ENCODE measurements at regions not wholly inside any gene's neighbourhood (a gene's known extent, or its start where the extent isn't known, plus 50 kb on each side); places are given as distances from the start of the nearest gene placed in this dataset.

DNA sequence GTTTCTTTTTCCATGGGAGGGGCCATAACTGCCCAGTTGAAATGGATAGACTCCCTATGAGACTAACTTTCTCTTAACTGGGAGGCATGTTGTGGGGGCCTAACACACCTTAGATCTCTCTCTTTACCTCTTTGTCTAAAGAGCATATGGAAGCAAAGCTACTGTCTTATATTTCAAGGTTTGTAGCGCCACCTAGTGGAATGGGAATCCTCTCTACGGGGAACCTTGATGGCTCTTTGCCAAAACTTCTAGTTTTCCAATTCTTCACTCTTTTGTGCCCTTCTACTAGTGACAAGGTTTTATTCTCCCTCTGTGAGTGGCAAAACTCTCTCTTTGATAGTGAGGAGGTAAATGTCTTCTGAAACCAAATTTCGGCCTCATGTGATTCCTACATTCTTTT, 1030.4 kb upstream of the CADM2 start:
- Histone ChIP-seq H3K4me3 (ENCODE audit: low read depth, low read length) (no peak overlapping the region), H3K27me3 (ENCODE audit: control insufficient read depth, insufficient read depth, low read length) (no peaks in the 10 kb centered on the region), H3K36me3 (ENCODE audit: control insufficient read depth, insufficient read depth, low read length) (no peaks in the 10 kb centered on the region)
- TF ChIP-seq, protein P1, sequence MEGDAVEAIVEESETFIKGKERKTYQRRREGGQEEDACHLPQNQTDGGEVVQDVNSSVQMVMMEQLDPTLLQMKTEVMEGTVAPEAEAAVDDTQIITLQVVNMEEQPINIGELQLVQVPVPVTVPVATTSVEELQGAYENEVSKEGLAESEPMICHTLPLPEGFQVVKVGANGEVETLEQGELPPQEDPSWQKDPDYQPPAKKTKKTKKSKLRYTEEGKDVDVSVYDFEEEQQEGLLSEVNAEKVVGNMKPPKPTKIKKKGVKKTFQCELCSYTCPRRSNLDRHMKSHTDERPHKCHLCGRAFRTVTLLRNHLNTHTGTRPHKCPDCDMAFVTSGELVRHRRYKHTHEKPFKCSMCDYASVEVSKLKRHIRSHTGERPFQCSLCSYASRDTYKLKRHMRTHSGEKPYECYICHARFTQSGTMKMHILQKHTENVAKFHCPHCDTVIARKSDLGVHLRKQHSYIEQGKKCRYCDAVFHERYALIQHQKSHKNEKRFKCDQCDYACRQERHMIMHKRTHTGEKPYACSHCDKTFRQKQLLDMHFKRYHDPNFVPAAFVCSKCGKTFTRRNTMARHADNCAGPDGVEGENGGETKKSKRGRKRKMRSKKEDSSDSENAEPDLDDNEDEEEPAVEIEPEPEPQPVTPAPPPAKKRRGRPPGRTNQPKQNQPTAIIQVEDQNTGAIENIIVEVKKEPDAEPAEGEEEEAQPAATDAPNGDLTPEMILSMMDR (IDR thresholded peaks at IDR 0.05; ENCODE audit: insufficient read depth, low read length, poor library complexity, severe bottlenecking) = peak; percentile 21
- no peak for DNase-seq (ENCODE audit: low read depth)

DNA sequence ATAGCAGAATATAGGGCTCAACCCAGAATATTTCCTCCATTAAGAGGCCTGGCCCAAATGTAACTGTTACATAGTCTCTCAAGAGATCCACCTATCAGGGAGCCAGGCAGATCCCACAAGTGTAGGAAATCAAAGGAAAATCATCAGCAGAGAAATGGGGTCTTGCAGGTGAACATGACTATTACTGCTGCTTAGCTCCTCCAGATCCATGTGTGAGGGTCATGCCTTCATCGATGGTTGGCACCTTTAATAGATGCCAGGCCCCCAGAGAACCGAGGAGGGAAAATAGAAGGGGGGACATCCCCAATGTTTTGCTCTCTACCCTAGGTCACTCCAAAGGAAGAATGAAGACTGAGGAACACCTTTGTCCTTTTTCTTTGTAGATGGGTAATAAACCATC, 1029.9 kb upstream of the CADM2 start:
- no peak for DNase-seq (ENCODE audit: low read depth)
- H3K4me3 ChIP-seq (ENCODE audit: low read depth, low read length) = no peak overlapping the region
- TF ChIP-seq, protein P1 (IDR thresholded peaks at IDR 0.05; ENCODE audit: insufficient read depth, low read length, poor library complexity, severe bottlenecking) = no peak
- no peaks in the 10 kb centered on the region for H3K36me3 ChIP-seq (ENCODE audit: control insufficient read depth, insufficient read depth, low read length)
- no peaks in the 10 kb centered on the region for H3K27me3 ChIP-seq (ENCODE audit: control insufficient read depth, insufficient read depth, low read length)

DNA sequence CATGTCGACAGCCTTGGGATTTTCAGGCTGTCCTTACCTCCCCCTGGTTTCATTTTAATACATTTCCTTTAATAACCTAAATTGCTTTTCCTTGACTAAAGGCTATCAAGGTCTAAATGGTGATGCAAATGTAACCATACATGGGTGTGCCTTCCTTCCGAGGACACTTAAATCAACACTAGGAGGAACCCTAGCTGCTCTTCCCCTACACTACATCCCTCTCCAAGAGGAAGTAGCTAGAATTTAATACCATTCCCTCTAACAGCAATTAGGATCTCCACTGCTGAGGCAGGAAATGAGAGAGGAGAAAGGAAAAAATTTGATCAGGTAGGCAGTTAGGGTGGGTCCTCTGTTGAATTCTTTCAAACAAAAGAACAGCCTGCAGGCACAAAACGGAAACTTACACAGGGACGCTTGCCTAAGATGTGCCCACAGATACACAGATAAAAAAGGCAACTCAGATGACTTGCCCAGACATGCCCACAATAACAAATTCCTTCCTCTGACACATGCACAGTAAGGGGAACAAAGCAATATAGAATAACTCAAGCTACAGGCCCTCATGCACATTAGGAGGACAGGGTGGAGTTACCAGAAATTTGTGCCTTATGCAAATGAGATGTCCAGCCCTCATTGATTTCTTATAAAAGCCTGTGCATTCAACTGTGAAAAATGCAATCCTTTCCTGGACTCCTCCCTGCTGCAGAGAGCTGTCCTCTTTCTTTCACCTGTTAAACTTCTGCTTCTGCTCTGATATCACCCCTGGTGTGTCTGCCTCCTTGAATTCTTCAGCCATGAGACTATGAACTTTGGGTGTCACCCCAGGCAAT, 1024.4 kb upstream of the CADM2 start:
- peak; percentile 31 for DNase-seq (ENCODE audit: low read depth)
- no peaks in the 10 kb centered on the region for H3K27me3 ChIP-seq (ENCODE audit: control insufficient read depth, insufficient read depth, low read length)
- H3K4me3 ChIP-seq (ENCODE audit: low read depth, low read length) = no peak overlapping the region
- H3K36me3 ChIP-seq (ENCODE audit: control insufficient read depth, insufficient read depth, low read length) = no peaks in the 10 kb centered on the region
- TF ChIP-seq, protein P1 (IDR thresholded peaks at IDR 0.05; ENCODE audit: insufficient read depth, low read length, poor library complexity, severe bottlenecking) = no peak

DNA sequence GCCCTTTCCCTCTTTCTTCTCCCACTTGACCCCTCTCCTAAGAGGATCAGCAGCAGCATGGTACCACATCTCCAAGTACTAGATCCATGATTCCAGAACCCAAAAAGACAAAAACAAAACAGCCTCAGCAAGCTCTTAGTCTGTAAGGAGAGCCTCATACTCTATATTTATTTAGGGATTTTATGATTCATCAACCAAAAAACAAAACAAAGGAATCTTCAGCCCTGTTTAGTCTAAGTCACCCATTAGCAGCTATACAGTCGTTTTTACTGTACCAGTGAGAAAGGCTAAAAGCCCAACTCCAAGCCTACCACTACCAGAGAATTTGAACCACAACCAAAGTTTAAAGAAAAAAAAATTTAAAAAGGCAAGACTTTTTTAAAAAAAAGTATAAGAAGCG, 1020.3 kb upstream of the CADM2 start:
- TF ChIP-seq, protein P1 (IDR thresholded peaks at IDR 0.05; ENCODE audit: insufficient read depth, low read length, poor library complexity, severe bottlenecking) = no peak
- Histone ChIP-seq H3K36me3 (ENCODE audit: control insufficient read depth, insufficient read depth, low read length) (no peaks in the 10 kb centered on the region), H3K4me3 (ENCODE audit: low read depth, low read length) (no peak overlapping the region), H3K27me3 (ENCODE audit: control insufficient read depth, insufficient read depth, low read length) (no peaks in the 10 kb centered on the region)
- DNase-seq (ENCODE audit: low read depth) = no peak

DNA sequence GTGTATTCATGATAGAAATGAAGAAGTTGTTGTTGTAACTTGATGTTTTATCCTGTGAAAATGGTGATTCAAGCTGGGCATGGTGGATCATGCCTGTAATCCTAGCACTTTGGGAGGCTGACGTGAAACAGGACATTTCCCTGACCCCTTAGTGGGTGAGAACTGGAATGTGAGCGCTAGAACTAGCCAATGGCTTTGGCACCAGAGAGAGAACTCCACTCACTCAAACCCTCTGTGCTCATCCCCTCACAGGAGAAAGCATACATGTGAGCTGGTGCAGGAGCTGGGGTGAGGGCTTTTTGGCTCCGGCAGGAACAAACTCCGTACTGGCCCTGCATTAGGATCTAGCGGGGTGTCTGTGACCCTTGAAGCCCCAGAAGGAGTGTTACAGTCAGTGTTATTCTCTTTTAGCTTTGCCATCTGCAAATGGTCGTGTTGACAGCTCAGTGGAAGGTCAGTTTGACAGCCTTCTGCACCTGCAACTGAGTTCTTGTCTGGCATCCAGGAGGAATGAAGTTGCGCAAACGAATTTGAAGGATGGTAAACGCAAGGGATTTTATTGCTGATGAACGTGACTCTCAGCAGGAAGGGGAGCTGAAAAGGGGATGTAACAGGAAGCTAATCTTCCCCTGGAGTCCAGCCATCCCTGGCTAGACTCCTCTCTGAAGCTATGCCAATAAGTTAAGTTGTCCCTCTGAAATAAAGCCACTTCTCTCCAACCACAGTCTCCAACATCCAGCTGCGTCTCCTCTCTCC, 1016.6 kb upstream of the CADM2 start:
- DNase-seq (ENCODE audit: low read depth) = no peak
- TF ChIP-seq, protein P1 (IDR thresholded peaks at IDR 0.05; ENCODE audit: insufficient read depth, low read length, poor library complexity, severe bottlenecking) = no peak
- no peaks in the 10 kb centered on the region for H3K27me3 ChIP-seq (ENCODE audit: control insufficient read depth, insufficient read depth, low read length)
- no peak overlapping the region for H3K4me3 ChIP-seq (ENCODE audit: low read depth, low read length)
- H3K36me3 ChIP-seq (ENCODE audit: control insufficient read depth, insufficient read depth, low read length) = no peaks in the 10 kb centered on the region

Measured in kidney epithelial cell (primary cell).